Upper lobe of right lung (tissue), 1 donor: ENCODE measurements at regions not wholly inside any gene's neighbourhood (a gene's known extent, or its start where the extent isn't known, plus 50 kb on each side); places are given as distances from the start of the nearest gene placed in this dataset.
A peak's percentile ranks its signal among the peaks of the same experiment; 100 is the strongest.
"Not testable (repeated sequence)": the region's sequence is repeated elsewhere in the genome, so short reads cannot be mapped to it uniquely, and the experiment has no call there.

ENCODE experiments used
- ATAC-seq: fragments of 200-7000 bp; cut with Tn5 transposase; one replicate; pipeline ENCODE4 v1.9.1; 2020; ENCODE audit warnings: mild to moderate bottlenecking, moderate library complexity
- DNase-seq: peaks from one replicate; pipeline ENCODE4 v3.0.0-alpha.2; 2020
- H3K27ac ChIP-seq: fragments of 200-600 bp; one replicate; pipeline ENCODE4 v1.8.0; 2022
- H3K27me3 ChIP-seq: fragments of 200-600 bp; one replicate; pipeline ENCODE4 v1.8.0; 2022; ENCODE audit warnings: mild to moderate bottlenecking
- H3K36me3 ChIP-seq: fragments of 200-600 bp; one replicate; pipeline ENCODE4 v1.8.0; 2022
- H3K4me1 ChIP-seq: fragments of 200-600 bp; one replicate; pipeline ENCODE4 v1.8.0; 2022
- H3K4me3 ChIP-seq: fragments of 200-600 bp; one replicate; pipeline ENCODE4 v1.8.0; 2022; ENCODE audit warnings: mild to moderate bottlenecking
- H3K9me3 ChIP-seq: fragments of 200-600 bp; one replicate; pipeline ENCODE4 v1.8.0; 2022
- intact Hi-C: fragments of 100-400 bp; cut with DNase I; formaldehyde crosslinking; loops from one replicate; pipeline ENCODE4 v1.11.0; 2022
- TF ChIP-seq, protein P1 (sequence below): fragments of 200-600 bp; IDR thresholded peaks from one replicate; pipeline ENCODE4 v1.8.0; 2022; ENCODE audit warnings: antibody characterized with exemption
- donor health status: DM: no; HTN: yes; CAD: no; lungs with severe emphysema.

DNA sequence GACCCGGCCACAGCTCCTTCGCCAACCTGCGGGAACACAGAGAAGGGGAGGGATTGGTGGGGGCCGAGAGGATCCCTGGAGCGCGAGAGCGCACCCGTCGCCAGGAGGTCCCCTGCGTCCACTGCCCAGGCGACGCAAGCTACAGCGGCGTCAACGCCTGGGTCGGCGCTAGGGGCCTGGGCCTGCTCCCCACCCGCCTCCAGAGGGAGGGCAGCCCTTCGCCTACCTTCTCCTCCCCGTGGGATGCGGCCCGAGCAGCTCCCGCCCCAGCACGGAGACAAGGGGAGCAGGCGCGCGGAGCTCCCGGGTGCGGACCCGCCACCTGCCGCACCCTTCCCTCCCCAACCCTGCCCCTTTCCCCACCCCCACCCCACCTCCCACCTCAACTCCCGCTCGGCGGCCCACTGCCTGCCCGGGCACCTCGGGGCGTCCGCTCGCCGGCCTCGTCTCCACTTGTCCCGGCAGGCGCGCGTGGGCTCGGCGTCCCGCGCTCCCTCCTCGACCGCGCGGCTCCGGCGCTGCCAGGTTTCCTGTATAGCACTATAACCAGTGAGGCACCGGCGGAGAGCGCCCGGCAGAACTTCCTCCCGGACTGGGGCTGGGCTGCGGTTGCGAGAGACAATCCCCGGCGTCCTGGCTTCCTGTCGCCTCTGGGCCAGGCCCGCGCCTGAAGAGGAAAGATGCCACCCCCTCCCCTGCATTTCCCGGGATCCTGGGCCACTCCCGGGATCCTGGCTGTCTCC lies 119.1 kb upstream of the SMURF2 start:
- Histone ChIP-seq H3K4me3 (peak overlapping the region; percentile 62), H3K4me1 (peaks cover 54% of the 10 kb centered on the region), H3K27ac (peak overlapping the region; percentile 86), H3K27me3 (no peaks in the 10 kb centered on the region), H3K9me3 (no peaks in the 10 kb centered on the region), H3K36me3 (peaks cover 21% of the 10 kb centered on the region)
- TF ChIP-seq, protein P1, sequence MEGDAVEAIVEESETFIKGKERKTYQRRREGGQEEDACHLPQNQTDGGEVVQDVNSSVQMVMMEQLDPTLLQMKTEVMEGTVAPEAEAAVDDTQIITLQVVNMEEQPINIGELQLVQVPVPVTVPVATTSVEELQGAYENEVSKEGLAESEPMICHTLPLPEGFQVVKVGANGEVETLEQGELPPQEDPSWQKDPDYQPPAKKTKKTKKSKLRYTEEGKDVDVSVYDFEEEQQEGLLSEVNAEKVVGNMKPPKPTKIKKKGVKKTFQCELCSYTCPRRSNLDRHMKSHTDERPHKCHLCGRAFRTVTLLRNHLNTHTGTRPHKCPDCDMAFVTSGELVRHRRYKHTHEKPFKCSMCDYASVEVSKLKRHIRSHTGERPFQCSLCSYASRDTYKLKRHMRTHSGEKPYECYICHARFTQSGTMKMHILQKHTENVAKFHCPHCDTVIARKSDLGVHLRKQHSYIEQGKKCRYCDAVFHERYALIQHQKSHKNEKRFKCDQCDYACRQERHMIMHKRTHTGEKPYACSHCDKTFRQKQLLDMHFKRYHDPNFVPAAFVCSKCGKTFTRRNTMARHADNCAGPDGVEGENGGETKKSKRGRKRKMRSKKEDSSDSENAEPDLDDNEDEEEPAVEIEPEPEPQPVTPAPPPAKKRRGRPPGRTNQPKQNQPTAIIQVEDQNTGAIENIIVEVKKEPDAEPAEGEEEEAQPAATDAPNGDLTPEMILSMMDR: no peak
- DNase-seq: peak; percentile 90
- intact Hi-C loops: no loop called here
- peak; percentile 52 for ATAC-seq

DNA sequence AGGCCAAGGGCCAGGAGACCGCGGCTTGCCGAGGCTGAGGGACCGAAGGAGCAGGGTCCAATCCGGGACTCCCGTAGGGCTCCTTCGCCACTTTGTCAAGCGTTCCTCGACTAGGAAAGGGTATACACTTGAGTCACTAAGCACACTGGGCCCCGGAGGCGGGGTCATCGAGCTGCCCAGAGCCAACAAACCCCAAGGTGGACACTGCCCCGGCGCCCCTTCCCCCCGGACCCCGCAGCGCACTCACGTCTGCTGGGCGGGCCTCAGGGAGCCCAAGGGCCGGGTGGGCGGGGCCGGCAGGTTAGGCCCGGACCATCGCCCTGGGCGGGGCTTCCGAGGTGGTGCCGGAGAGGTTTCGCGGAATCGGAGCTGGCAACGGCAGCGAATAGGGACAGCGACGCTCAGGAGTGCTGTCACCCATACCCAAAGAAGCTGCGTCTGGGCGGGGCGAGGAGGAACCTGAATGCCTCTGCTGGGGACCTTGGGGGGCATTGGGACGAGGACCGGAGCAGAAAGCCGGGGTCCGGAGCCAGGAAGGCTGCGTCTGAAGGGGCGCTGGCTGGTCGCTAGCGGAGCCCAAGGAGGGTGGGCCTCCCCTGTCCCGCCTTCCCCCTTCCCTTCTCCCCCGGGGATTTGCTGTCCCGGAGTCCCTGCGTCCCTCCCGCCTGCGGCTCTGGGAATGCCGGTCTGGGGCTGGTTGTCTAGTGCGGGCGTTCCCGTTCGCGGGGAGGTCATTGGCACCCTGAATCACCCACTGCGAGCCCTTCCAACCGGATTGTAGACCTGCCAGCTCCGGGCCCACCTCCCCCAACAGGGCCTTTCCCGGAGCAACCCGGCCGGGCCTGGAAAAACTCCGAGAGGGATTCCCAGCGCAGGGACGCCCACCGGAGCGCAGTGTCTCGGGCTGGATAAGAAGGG lies 118.2 kb upstream of the SMURF2 start:
- TF ChIP-seq, protein P1: no peak
- Histone ChIP-seq H3K36me3 (peaks cover 15% of the 10 kb centered on the region), H3K9me3 (no peaks in the 10 kb centered on the region), H3K27me3 (no peaks in the 10 kb centered on the region), H3K4me3 (peak overlapping the region; percentile 62), H3K4me1 (peaks cover 56% of the 10 kb centered on the region), H3K27ac (peak overlapping the region; percentile 86)
- DNase-seq: peak; percentile 93
- intact Hi-C loops: no loop called here
- ATAC-seq: peak; percentile 64

DNA sequence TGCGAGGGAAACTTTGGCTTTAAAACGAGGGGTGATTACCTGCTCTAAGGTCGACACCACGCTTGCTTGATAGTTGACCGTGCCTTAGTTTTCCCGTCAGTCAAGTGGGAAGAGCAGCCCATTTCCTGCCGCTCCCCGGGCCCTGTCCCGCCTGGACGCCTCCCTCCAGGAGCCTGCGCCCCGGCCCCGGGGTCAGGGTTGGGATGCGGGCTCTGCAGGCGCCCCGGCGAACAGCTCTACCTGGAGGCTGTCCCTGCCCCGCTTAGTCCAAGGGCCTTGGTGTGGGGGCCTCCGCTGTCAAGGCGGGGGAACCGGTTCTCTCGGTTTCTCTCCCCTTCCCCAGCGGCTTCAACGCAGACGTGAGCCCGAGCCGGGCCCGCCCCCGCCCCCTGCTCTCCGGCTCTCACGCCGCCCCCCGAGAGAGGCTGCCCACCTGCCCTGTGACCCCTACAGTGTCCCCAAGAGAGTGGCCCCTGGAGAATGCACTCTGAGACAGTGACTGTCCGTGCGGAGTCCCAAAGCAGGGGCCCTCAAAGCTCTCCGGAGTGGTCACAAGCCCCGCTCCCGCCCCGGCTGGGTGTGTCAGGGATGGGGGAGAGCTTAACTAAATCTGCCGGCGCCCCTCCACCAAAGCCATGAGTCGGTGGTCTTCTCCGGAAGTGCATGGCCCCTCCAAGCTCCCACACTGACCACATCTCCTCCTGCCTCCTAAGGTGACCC lies 117.4 kb upstream of the SMURF2 start:
- Histone ChIP-seq H3K4me3 (peak overlapping the region; percentile 62), H3K27me3 (no peaks in the 10 kb centered on the region), H3K4me1 (peaks cover 56% of the 10 kb centered on the region), H3K27ac (peak overlapping the region; percentile 86), H3K9me3 (no peaks in the 10 kb centered on the region), H3K36me3 (peaks cover 8% of the 10 kb centered on the region)
- DNase-seq: peak; percentile 75
- no peak for ATAC-seq
- TF ChIP-seq, protein P1: no peak
- intact Hi-C loops: no loop called here

DNA sequence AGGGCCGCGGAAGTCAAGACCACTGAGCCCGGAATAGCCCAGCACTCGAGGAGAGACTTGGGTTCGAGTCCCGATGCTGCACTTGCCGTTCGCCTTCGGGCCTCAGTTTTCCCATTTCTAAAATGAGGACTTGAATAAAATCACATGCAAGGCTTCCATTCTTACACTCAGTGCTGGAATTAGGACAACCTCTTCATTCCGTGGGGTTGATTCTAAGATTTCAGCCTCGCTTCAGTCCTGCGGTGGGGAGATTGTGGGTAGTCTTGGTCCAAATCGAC lies 116.9 kb upstream of the SMURF2 start:
- H3K36me3 ChIP-seq, intact Hi-C loops, H3K27me3 ChIP-seq, H3K9me3 ChIP-seq, DNase-seq, ATAC-seq: not testable (repeated sequence)
- Histone ChIP-seq H3K4me1 (peaks cover 56% of the 10 kb centered on the region), H3K4me3 (peak overlapping the region; percentile 62), H3K27ac (peak overlapping the region; percentile 58)

DNA sequence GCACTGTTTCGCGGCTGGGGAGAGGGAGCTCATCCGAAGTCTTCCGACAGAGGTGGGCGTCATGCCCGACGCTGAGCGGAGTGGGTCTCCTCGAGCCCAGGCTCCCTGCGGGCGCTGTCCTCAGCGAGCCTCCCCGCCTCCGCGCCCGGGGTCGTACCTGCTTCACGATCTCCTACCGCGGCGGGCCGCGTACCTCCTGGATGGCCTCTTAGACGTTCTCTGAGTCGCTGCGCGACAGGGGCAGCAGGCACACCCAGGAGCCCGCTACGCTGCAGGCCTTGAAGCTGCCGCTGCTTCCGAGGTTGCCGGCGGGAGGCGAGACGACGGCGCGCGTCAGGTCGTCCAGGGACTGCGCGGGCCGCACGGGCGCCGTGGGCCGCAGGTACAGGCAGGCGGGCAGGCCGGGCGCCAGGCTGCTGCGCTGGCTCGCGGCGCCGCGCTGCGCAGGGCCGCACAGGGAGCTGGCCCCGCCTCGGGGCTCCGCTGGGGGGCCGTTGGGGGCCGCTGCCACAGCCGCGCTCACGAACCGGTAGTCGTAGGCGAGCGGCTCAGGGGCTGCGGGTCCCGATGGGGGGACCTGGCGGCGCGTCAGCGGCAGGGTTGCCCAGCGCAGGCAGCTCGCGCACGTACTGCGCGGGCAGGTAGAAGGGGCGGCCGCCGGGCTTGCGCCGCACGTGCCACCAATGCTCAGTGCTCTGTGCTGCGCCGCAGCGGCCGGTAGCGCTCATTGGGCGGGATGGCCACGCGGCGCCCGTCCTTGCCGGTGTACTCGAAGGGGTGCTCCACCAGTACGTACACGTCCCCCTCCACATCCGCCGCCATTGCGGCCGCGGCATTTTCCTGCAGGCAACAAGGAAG lies 116.4 kb upstream of the SMURF2 start:
- Histone ChIP-seq H3K27me3 (no peaks in the 10 kb centered on the region), H3K4me3 (peak overlapping the region; percentile 62), H3K9me3 (no peaks in the 10 kb centered on the region), H3K27ac (peak overlapping the region; percentile 58), H3K36me3 (no peaks in the 10 kb centered on the region), H3K4me1 (peaks cover 62% of the 10 kb centered on the region)
- ATAC-seq (no peak), DNase-seq (peak; percentile 76)
- TF ChIP-seq, protein P1: no peak
- intact Hi-C loops: no loop called here
